ENCODE measurements at regions not wholly inside any gene's neighbourhood (a gene's known extent, or its start where the extent isn't known, plus 50 kb on each side); places are given as distances from the start of the nearest gene placed in this dataset.
"Not testable (repeated sequence)": the region's sequence is repeated elsewhere in the genome, so short reads cannot be mapped to it uniquely, and the experiment has no call there.

- DNase-seq, result no peak
Measured at GRCh38 chr4:64718091-64718490, 308.8 kb upstream of the TECRL start.

- DNase-seq, result no peak
Measured at GRCh38 chr4:64715741-64716140, 306.5 kb upstream of the TECRL start.

- no peak for DNase-seq
Measured at GRCh38 chr4:64713256-64713840, 304.1 kb upstream of the TECRL start.

- no peak for DNase-seq
Measured at GRCh38 chr4:64712590-64712989, 303.3 kb upstream of the TECRL start.

GRCh38 chr4:64705989-64706388 lies 296.7 kb upstream of the TECRL start:
- DNase-seq, result no peak

- no peak for DNase-seq
Measured at GRCh38 chr4:64698171-64698570, 288.9 kb upstream of the TECRL start.

- no peak for DNase-seq
Measured at GRCh38 chr4:64682946-64683345, 273.7 kb upstream of the TECRL start.

- no peak for DNase-seq
Measured at GRCh38 chr4:64682481-64682880, 273.2 kb upstream of the TECRL start.

- DNase-seq, result not testable (repeated sequence)
Measured at GRCh38 chr4:64673121-64673520, 263.9 kb upstream of the TECRL start.

GRCh38 chr4:64670647-64671046 lies 261.4 kb upstream of the TECRL start:
- DNase-seq, result no peak

GRCh38 chr4:64643841-64644240 lies 234.6 kb upstream of the TECRL start:
- no peak for DNase-seq

GRCh38 chr4:64642936-64643335 lies 233.7 kb upstream of the TECRL start:
- DNase-seq, result no peak

- DNase-seq, result not testable (repeated sequence)
Measured at GRCh38 chr4:64640402-64640801, 231.2 kb upstream of the TECRL start.

- no peak for DNase-seq
Measured at GRCh38 chr4:64625438-64625837, 216.2 kb upstream of the TECRL start.

- no peak for DNase-seq
Measured at GRCh38 chr4:64617800-64618199, 208.6 kb upstream of the TECRL start.

- no peak for DNase-seq
Measured at GRCh38 chr4:64614276-64614675, 205.0 kb upstream of the TECRL start.

GRCh38 chr4:64613046-64613445 lies 203.8 kb upstream of the TECRL start:
- DNase-seq, result no peak

GRCh38 chr4:64598066-64598465 lies 188.8 kb upstream of the TECRL start:
- DNase-seq, result no peak

- no peak for DNase-seq
Measured at GRCh38 chr4:64594723-64595122, 185.5 kb upstream of the TECRL start.

- no peak for DNase-seq
Measured at GRCh38 chr4:64588507-64588906, 179.3 kb upstream of the TECRL start.

GRCh38 chr4:64584981-64585557 lies 175.8 kb upstream of the TECRL start:
- no peak for DNase-seq

GRCh38 chr4:64584125-64584524 lies 174.9 kb upstream of the TECRL start:
- DNase-seq, result no peak

- no peak for DNase-seq
Measured at GRCh38 chr4:64582492-64582891, 173.2 kb upstream of the TECRL start.

- no peak for DNase-seq
Measured at GRCh38 chr4:64581422-64581821, 172.2 kb upstream of the TECRL start.

- DNase-seq, result no peak
Measured at GRCh38 chr4:64564126-64564525, 154.9 kb upstream of the TECRL start.

Data from NCI-H226 (cell line).